ENCODE measurements at regions not wholly inside any gene's neighbourhood (a gene's known extent, or its start where the extent isn't known, plus 50 kb on each side); places are given as distances from the start of the nearest gene placed in this dataset.

DNA sequence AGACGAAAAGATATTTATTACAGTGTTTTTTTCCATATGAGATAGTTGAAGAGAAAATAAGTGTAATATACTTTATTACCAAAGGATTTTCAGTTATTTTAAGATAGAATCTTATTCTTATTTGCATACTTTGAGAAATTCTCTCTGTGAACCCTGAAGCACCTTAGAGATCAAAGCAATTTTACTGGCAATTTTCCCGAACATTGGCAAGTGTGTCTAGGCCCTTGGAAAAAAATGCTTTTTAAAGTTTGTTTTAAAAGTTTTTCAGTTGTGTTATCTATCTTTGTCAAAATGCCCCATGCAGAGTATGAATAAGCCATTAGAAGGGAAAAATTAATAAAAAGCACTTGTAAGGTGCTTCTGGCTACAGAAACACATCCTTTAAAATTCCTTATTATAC is 276.8 kb upstream of the HSF2 start:
- no peak overlapping the region for H3K27ac ChIP-seq
- peaks cover 4% of the 10 kb centered on the region for H3K4me1 ChIP-seq
- DNase-seq (ENCODE audit: extremely low spot score in 2 of 2) = no peak
- intact Hi-C loops (cut with DNase I) = no loop called here
- H3K36me3 ChIP-seq = no peaks in the 10 kb centered on the region
- H3K27me3 ChIP-seq = no peaks in the 10 kb centered on the region
- TF ChIP-seq POLR2A (IDR thresholded peaks at IDR 0.05) = no peak
- TF ChIP-seq CTCF (IDR thresholded peaks at IDR 0.05) = no peak
- no peak for TF ChIP-seq POLR2AphosphoS5 (IDR thresholded peaks at IDR 0.05; ENCODE audit: insufficient read depth in 1 of 2, low read depth in 1 of 2)
- no peak overlapping the region for H3K4me3 ChIP-seq
- no peaks in the 10 kb centered on the region for H3K9me3 ChIP-seq

- H3K4me3 ChIP-seq = no peak overlapping the region
- H3K27ac ChIP-seq = no peak overlapping the region
- intact Hi-C loops (cut with DNase I) = no loop called here
- H3K9me3 ChIP-seq = no peaks in the 10 kb centered on the region
- no peak for DNase-seq (ENCODE audit: extremely low spot score in 2 of 2)
- TF ChIP-seq CTCF (IDR thresholded peaks at IDR 0.05) (no peak), POLR2AphosphoS5 (IDR thresholded peaks at IDR 0.05; ENCODE audit: insufficient read depth in 1 of 2, low read depth in 1 of 2) (no peak), POLR2A (IDR thresholded peaks at IDR 0.05) (no peak)
- peaks cover 4% of the 10 kb centered on the region for H3K4me1 ChIP-seq
- H3K36me3 ChIP-seq = no peaks in the 10 kb centered on the region
- no peaks in the 10 kb centered on the region for H3K27me3 ChIP-seq
Measured at GRCh38 chr6:122124908-122125307, 274.5 kb upstream of the HSF2 start.

- Histone ChIP-seq H3K9me3 (no peaks in the 10 kb centered on the region), H3K27me3 (no peaks in the 10 kb centered on the region), H3K36me3 (no peaks in the 10 kb centered on the region), H3K4me3 (no peak overlapping the region), H3K27ac (no peak overlapping the region), H3K4me1 (peaks cover 4% of the 10 kb centered on the region)
- DNase-seq (ENCODE audit: extremely low spot score in 2 of 2) = no peak
- no peak for TF ChIP-seq CTCF (IDR thresholded peaks at IDR 0.05)
- TF ChIP-seq POLR2AphosphoS5 (IDR thresholded peaks at IDR 0.05; ENCODE audit: insufficient read depth in 1 of 2, low read depth in 1 of 2) = no peak
- TF ChIP-seq POLR2A (IDR thresholded peaks at IDR 0.05) = no peak
- intact Hi-C loops (cut with DNase I) = no loop called here
Measured at GRCh38 chr6:122126894-122127293, 272.6 kb upstream of the HSF2 start.

- Histone ChIP-seq H3K27me3 (no peaks in the 10 kb centered on the region), H3K36me3 (no peaks in the 10 kb centered on the region), H3K4me1 (no peaks in the 10 kb centered on the region), H3K4me3 (no peak overlapping the region), H3K27ac (no peak overlapping the region), H3K9me3 (no peaks in the 10 kb centered on the region)
- intact Hi-C loops (cut with DNase I) = no loop called here
- TF ChIP-seq POLR2A (IDR thresholded peaks at IDR 0.05) (no peak), CTCF (IDR thresholded peaks at IDR 0.05) (no peak), POLR2AphosphoS5 (IDR thresholded peaks at IDR 0.05; ENCODE audit: insufficient read depth in 1 of 2, low read depth in 1 of 2) (no peak)
- DNase-seq (ENCODE audit: extremely low spot score in 2 of 2) = no peak
Measured at GRCh38 chr6:122128445-122128844, 271.0 kb upstream of the HSF2 start.

DNA sequence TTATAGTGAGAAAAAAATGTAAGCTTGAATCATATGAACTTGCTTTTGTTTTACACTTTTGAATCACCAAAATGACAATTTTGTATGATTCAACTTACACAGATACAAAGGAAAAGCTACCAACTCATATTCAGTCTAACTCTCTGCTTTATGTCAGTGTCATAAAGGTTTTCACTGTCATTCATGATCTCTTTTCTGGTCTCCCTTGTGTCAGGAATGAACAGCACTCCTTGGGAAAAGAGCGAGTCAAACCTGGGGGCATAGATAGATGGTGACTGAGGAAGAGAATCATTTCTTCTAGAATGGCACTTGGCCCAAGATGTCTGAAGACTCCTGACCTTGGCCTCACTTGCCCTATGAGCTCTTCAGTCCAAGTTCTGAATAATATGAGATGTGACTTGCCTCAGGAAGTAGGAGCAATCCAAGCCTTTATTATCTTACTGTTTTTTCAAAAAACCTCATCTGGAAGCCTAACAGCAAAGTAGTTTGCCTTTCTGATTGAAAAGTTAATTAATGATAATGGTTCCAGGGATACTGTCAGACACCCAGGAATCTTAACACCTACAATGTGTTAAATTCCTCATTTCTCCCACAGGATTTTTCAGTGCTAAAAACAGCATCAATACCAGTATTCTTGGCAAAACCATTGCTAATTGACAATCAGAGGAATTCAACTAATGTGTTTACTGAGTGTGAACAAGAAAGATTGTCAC is 270.0 kb upstream of the HSF2 start:
- no peaks in the 10 kb centered on the region for H3K4me1 ChIP-seq
- H3K27me3 ChIP-seq = no peaks in the 10 kb centered on the region
- no peak for TF ChIP-seq CTCF (IDR thresholded peaks at IDR 0.05)
- TF ChIP-seq POLR2AphosphoS5 (IDR thresholded peaks at IDR 0.05; ENCODE audit: insufficient read depth in 1 of 2, low read depth in 1 of 2) = no peak
- no peak for TF ChIP-seq POLR2A (IDR thresholded peaks at IDR 0.05)
- no peak for DNase-seq (ENCODE audit: extremely low spot score in 2 of 2)
- no peak overlapping the region for H3K27ac ChIP-seq
- intact Hi-C loops (cut with DNase I) = no loop called here
- no peak overlapping the region for H3K4me3 ChIP-seq
- no peaks in the 10 kb centered on the region for H3K9me3 ChIP-seq
- no peaks in the 10 kb centered on the region for H3K36me3 ChIP-seq

Data from vagina (tissue), 2 donors.